ENCODE measurements at regions not wholly inside any gene's neighbourhood (a gene's known extent, or its start where the extent isn't known, plus 50 kb on each side); places are given as distances from the start of the nearest gene placed in this dataset.

DNA sequence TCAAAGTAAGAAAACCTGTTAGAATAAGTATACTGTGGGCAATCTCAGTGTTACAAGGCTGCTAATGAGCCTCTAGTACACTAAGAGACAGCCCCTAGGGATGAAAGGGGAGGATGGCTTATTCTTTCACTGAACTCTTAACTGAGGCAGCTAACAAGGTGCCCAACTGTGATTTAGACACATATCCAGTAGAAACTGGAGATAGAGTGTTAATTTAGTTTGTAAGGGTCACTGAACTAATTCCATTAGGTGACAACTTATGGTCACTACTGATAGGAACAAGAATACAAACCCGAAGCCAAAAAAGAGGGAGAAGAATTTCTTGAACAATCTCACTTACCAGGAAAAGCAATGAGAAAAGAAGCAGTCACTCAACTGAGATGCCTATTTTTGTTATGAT is 1010.6 kb downstream of the PCDH9 start:
- no peak for TF ChIP-seq GATA3 (IDR thresholded peaks at IDR 0.05; ENCODE audit: low read depth, low read length)
- no peak for TF ChIP-seq GATA2 (IDR thresholded peaks at IDR 0.05; ENCODE audit: low read depth, low read length)
